H1 (cell line): ENCODE measurements at regions not wholly inside any gene's neighbourhood (a gene's known extent, or its start where the extent isn't known, plus 50 kb on each side); places are given as distances from the start of the nearest gene placed in this dataset.

Source experiments
- ATF2 ChIP-seq: IDR thresholded peaks from 2 replicates; pipeline ENCODE4 v1.6.1; 2012; ENCODE audit warnings: low read length, inconsistent platforms
- BRCA1 ChIP-seq: IDR thresholded peaks from 2 replicates; pipeline ENCODE4 v1.6.1; 2012; ENCODE audit warnings: low read depth, low read length, improper control_type of control experiment
- CEBPB ChIP-seq: IDR thresholded peaks from 2 replicates; pipeline ENCODE4 v1.6.1; 2012; ENCODE audit warnings: low read depth, low read length

GRCh38 chr4:180581061-180581460 is 1662.1 kb upstream of the TENM3 start (continued):
- TF ChIP-seq BRCA1 = no peak
- no peak for TF ChIP-seq ATF2
- TF ChIP-seq CEBPB = no peak
